ENCODE measurements at regions not wholly inside any gene's neighbourhood (a gene's known extent, or its start where the extent isn't known, plus 50 kb on each side); places are given as distances from the start of the nearest gene placed in this dataset.
"Not testable (repeated sequence)": the region's sequence is repeated elsewhere in the genome, so short reads cannot be mapped to it uniquely, and the experiment has no call there.

DNA sequence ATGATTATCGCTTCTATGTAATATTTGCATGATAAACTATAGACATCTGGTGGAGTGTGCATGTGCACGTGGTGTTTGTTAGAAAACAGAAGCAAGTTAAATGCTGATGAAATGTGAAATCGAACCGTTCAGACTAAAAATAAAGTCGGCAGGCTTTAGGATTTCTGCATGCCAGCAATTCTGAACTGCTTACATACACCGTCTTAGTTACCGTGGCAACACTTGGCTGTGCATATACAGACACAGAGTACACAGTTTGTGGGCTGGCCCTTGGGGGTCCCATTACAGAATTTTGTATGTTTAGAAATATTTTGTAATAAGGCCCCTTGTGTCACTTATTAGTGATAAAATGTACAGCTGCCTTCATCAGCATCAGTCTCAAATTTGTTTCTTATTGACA is 605.5 kb downstream of the RBFOX1 start:
- no peak for DNase-seq

DNA sequence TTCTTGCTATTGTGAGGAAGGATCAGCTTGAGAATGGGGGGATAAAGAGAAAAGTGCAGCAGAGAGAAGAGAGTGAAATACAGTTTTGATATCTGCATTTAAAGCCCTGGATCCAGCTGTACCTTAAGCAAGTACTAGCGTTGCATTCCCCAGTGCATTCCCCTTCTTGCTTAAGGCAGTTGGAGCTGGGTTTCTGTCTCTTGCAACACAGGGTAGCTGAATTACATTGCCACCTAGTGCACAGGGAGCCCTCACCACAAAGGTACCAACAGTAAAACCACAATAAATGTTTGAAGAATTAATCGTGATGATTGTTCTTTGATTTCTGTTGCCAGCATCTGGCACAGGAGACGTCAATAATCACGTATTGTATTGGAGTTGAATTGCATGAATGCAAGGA is 588.7 kb downstream of the RBFOX1 start:
- no peak for DNase-seq

DNA sequence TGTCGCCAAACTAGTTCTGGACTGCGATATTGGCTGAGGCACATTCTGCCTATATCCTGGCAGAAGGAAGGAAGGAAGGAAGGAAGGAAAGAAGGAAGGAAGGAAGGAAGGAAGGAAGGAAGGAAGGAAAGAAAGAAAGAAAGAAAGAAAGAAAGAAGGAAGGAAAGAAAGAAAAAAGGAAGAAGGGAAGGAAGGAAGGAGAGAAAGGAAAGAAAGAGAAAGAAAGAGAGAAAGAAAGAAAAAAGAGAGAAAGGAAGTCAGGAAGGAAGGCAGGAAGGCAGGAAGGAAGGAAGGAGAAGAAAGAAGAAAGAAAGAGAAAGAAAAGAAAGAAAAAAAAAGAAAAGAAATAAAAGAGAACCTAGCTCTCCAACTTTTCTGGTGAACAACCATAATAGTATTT is 587.1 kb downstream of the RBFOX1 start:
- DNase-seq: no peak

DNA sequence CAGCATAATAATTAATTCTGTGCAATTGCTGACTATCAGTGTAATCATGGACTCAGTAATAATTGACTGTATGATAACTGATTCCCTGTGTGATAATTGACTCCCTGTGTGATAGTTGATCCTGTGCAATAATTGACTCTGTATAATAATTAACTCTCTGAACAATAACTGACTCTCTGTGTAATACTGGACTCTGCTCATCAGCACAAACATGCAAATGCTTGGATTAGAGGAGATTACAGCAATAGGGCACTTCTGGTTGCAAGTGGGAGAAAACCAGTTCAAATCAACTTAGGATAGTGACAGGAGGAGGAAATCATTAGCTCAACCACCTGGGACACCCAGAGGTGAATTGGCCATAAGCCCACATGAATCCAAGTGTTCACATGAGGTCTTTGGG is 582.1 kb downstream of the RBFOX1 start:
- no peak for DNase-seq

DNA sequence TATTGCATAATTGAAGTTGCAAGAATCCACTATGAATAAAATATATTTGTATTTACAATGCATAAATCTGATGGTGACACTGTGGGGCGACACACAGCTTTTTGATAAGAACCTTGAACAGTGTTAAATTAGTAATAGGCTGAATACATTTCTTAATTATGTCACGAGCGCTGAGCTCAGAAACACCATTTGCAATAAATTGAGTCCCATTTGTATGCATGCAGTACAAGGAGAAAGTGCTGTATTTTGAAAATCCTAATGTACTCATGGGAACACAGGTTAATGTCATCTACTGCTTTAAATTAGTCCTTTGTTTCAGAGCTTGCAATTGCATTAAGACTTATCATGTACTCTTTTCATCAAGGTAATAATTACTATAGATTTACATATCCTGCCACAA is 579.5 kb downstream of the RBFOX1 start:
- DNase-seq: no peak

DNA sequence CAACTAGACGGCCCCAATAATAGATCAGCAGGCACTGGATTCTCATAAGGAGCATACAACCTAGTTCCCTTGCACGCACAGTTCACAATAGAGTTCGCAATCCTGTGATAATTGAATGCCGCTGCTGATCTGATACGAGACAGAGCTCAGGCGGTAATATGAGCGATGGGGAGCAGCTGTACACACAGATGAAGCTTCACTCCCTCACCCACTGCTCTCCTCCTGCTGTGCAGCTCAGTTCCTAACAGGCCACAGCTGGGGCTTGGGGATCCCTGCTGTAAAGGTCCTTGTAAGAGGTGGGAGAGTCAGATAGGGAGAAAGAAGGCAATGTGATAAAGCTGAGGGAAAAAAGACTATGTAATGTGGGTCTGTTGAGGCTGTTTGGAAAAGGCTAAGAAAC is 577.5 kb downstream of the RBFOX1 start:
- no peak for DNase-seq

DNA sequence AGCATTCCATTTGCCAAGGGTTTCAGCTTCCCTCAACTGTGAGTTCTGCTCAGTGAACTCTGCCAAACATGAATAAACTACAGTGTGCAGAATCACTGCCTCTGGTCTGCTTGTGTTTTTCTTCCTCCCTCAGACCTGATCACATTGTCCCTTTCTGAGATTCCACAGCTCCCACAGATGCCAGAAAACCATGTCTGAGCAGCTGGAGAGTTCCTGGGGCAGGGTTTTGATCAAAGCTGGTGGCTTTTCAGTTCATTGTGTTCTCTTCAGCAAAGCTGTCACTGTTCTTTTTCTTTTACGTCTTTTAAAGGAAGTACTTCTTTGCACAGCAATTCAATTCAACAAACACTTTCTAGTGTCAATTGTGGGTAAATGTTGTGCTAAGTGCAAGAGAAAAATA is 555.8 kb downstream of the RBFOX1 start:
- DNase-seq: no peak

DNA sequence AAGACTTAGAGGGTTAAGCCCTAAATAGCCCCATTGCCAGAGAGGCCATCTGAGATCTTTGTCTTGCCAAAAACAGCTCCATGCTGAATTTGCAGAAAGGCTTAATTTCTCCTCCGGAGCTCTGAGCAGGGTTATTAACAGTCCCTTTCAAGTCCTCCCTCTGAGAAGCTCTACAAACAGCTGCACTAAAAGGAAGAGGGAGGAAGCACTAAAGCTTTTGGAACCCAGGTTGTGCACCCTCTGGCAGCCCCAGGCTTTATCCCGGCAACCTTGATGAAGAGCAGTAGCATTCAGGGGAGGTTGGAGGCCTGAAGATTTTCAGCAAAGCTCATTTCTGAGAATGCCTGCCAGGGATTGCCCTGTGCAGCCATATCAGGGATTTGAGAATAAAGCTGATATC is 554.7 kb downstream of the RBFOX1 start:
- DNase-seq: no peak

DNA sequence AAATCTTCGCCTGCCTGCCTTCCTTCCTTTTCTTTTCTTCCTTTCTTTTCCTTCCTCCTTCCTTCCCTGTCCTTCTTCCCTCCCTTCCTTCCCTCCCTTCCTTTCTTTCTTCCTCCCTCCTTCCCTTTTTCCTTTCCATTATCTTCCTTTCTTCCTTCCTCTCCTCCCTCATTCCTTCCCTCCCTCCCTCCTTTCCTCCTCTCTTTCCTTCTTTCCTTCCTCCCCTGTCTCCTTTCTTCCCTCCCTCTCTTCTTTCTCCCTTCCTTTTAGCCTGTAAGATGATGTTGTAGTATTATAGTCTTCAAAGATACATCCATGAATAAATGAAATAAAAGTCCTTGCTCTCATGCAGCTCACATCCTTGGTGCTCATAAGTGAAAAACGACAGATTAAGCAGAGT is 539.3 kb downstream of the RBFOX1 start:
- DNase-seq: no peak

DNA sequence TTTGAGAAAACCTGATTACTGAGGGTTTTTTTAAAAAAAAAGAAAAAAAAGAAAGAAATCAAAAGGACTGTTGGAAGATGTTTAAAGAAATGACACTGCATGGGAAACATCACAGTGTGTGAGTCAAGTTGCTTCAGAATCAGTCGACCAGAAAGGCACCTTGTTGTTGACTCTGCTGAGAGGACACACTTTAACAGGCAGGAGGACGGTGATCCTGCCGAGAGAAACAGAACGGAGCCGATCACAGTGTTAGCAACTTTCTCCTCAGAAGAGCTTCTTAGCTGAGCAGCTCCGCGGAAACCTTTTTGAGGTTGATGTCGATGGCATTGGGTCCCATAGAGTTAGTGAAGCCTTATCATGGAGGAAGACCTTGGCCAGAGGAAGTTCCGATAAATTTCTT is 538.7 kb downstream of the RBFOX1 start:
- DNase-seq: no peak

DNA sequence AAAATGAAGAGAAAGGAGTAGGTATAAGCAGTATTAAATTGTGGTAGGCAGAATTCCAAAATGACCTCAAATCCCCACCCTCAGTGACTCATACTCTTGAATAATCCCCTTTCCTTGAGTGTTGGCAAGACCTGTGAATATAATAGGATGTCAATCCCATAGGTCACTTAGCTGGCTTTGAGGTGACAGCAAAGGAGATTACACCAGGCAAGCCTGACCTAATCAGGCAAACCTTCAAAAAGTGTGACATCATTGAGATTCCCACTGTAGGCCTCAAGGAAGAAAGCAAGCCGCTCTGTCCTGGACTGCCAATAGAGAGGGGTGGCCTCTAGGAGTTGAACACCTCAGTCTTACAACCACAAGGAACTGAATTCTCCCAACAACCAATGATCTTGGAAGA is 535.2 kb downstream of the RBFOX1 start:
- no peak for DNase-seq

DNA sequence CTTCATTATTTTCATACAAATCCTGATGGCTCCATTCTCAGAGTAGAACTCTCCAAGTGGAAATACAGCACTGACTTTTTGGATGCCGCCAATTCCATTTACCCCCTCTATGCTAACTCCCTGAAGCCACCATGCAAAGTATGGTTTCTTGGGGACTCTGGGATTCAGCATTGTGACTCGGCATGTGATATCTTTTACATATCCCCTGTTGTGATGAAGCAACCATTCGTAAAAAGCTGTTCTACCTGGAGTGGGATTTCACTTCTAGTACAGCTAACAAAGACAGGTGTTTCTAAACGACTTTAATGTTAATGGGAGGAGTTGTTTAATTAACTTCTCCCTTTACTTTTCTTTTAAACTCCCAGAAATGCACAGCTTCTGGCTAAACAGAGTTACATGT is 533.5 kb downstream of the RBFOX1 start:
- DNase-seq: no peak

DNA sequence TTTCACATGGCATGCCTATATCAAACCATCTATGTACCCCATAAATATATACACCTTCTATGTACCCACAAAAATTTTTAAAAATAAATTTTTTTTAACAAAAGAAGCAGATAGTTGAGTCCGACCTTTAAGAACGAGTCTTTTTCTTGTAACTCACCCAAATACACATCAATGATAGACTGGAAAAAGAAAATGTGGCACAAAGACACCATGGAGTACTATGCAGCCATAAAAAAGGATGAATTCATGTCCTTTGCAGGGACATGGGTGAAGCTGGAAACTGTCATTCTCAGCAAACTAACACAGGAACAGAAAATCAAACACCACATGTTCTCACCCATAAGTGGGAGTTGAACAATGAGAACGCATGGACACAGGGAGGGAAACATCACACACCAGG is 532.7 kb downstream of the RBFOX1 start:
- not testable (repeated sequence) for DNase-seq

DNA sequence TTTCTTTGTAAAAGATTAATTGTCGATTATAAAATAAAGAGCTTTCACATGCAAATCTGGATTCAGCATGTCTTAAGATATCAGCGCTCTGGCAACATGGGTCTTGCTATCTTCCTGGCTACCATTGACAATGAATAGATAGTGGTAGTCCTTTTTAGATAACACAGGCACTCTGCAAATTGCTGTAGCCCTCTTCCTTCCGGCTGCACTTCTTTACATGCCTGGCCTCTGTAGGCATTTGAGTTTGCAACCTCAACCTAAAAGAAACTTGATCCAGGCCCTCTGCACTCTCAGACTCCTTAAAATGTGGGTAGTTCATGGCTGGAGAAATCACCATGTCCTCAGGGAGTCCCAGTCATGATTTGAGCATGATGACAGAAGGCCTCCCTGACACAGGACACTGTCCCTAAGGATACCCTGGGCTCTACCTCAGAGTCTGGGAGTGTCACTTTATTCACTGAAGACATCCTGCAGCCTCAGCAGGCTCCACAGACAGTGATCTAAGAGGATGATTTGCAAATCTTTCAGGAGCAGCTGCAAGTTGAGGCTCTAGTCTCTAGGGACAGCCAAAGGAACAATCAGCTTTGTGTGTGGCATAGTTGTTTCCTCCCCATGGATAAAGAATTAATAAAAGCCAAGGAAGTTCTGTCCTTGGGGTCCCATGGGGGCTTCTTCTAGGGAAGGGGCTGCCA is 529.4 kb downstream of the RBFOX1 start:
- no peak for DNase-seq

DNA sequence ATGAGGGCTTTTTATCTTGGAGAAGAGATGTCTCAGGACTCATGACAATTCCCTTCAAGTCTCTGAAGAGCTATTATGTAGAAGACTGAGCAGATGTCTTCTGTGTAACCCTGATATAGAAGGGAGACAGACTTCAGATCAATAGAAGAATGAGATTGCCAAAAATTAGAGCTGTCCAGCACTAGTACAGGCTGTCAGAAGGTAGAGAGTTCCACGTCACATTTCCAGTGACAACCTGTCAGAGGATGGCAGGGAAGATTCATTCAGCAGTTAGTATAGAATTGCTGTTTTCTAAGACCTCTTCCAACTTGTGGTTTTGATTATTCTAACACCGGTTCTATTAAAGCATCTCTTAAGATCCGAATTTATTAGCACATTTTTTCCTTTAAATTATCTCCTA is 520.6 kb downstream of the RBFOX1 start:
- no peak for DNase-seq

DNA sequence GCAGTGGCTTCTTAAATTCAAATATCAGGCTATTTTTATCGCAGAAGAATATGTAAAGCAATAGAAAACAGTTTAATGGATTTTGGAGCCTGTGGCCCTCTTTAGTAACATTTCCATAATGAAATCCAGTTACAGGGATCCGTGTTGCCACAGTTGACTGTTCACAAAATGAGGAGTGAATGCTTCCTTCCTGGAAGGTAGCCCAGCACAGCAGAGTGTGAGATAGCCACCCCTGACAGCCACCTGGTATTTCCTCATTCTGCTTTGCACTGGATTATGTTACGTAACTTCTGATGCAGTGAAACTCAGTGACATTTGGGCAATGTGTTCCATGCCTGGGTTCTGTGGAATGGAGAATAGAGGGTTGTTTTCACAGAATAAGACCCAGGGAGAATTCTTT is 517.2 kb downstream of the RBFOX1 start:
- DNase-seq: no peak

DNA sequence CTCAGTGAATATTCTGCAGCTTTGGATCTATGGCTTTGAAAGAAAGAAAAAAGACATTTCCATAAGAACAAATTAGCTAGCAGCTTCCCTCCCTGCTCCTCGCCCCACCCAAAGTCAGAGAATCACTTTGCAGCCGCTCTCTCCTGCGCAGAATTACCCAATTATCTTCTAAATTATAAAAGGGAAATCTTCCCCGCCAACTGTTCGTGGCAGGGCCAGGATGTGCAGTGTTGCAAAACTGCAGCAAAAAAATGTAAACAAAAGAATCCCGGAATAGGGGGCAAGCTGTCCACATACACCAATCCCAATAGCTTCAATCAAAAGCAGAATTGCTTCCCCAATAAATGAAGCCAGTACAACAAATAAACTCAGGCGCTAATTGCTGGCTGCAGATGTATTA is 510.6 kb downstream of the RBFOX1 start:
- no peak for DNase-seq

DNA sequence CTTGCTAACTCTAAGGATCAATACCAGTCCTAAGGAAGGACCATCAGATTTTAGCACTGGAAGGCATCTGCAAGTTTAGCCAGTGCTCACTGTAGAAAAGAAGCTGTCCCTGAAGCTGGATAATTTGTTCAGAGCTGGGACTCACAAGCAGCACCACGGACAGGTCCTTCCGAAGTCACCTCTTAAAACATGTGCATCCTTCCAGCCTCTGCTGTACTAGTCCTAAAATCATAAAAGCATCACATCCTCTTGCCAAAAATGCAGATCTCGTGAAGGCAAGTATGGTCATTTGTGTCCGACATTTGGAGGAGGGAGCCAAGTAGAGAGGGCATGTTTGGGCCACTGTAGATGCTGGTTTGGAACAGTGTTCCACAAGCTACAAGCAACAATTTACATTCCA is 506.9 kb downstream of the RBFOX1 start:
- no peak for DNase-seq

DNA sequence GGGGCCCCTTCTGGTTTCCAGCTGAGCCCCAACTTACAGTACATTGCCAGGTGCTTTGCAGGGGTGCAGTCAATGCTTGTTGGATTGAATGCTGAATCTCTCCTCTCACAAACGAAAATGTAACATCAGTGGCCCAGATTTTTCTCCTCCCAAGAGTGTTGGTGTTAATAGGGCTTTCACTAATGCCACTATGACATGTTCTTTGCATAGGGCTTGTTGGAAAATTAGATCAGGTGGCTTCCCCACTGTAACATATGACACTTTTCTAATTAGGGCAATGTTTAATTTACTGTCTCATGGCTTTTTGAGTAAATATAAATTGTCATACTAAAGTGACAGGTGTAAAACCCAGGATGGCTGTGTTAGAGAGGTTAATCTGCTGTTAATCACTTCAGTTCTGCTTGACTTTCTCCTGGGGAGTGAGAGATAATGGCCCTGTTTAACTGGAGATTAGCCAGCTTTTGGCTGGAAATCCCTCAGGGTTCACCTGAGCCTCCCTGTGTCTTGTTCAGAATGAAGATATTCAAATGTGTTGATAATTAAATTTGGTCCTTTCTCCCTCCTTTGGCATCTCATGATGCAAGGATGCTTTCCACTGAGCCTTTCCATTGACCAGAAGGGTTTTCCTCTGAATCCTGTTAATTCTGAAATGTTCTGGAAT is 502.3 kb downstream of the RBFOX1 start:
- no peak for DNase-seq

DNA sequence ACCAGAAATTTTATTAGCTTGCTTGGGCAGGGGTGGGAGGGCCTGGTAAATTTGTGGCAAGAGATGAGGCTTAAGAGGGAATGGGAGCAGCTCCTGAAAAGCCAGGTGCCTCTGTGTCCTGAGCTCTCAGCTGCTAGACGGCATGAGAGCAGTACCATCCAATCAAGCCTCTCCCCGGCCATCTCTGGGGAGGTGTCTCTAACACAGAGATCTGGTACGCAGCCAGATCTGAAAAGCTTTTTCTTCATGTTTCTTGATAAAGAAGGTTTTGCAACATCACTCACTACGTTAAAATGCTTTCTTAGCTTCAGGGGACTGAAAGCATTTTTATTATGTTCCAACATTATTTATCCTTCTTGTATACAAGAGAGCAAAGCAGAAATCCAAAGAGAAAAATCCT is 488.2 kb downstream of the RBFOX1 start:
- no peak for DNase-seq

DNA sequence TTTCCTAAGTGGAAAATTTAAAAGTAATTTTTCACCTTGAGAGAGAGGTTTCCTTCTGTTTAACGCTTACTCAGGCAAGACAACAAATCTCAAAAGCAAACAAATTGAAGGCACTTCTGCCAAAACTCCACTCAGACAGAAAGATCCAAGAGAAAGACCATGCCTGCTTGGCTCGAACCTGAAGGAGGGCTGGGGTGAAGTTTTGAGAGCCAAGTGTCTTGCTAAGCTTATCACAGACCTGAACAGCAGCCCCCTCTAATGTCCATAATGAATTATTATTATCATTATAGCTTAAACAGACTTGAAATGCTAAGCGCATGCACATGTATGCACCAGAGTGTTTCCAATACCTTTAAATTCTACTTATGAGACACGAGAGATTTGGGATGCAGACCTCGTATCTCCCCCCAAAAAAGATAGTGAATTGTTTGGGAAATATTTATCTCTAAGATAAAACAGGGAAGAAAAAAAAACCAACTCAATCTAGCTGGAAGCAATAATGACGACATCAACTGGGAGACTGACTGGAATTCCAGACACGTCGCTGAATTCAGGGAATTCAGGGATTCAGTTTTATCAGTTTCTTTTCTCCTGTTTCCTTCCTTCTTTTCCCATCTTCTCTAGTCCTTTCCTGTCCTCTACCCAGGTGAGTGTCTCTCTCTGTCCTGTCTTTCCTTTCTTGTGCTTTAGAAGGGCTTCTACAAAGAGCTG is 473.2 kb downstream of the RBFOX1 start:
- DNase-seq: no peak

DNA sequence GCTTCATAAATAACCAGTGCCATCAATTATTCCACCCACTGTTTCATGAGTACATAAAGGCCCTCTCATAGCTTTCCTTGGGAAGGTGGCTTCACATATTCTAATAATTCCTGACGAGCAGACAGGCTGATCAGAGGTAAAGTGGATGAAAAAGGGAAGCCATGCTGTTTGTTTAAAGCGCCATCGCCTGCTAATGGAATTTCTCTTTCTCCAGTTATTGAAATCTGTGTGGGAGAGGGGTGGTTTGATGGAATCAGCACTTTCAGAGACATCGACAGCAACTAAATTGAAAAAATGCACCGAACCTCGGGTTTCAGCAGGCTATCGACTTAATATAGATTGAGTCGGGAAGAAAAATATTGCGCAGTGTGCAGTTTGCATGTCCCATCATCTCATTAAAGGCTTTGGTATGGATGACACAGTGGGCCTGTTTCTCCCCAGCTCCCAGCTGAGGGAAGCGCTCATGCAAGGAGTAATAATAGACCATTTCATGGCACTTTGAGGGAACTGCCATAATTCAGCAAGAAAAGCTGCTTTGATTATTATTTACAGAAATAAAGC is 472.1 kb downstream of the RBFOX1 start:
- no peak for DNase-seq

DNA sequence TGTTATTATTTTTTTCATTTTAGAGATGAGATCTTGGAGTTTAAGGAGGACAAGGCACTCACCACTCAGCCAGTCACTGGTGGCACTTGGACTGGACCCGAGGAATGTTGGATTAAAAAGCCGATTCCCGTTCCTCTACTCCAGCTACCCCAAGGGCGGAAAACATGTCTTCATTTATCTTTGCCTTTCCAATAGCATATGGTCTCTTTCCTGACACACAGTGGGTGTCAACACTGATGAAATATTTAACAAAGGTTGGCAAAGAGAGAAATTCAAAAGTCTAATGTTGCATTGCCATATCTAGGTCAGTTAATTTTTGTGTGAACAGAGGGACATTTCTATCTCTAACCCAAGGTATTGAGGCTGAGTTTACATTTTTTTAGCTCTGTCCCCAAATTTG is 459.7 kb downstream of the RBFOX1 start:
- DNase-seq: no peak

DNA sequence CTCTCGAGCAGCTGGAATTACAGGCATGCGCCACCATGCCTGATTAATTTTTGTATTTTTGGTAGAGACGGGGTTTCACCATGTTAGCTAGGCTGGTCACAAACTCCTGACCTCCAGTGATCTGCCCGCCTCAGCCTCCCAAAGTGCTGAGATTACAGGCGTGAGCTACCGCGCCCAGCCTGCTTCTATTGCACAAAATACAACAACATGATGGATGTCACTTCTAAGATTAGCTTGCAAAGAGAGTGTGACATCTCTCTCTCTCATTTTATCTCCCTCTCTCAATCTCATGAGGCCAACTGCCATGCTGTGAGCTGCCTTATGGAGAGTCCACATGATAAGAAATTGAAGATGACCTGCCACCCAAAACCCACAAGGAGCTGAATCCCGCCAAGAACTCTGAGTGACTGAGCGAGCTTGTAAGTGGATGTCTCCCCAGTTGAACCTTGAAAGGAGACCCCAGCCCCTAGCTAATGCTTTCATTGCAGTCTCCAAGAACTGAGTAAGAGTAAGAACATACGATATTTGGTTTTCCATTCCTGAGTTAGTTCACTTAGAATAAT is 458.5 kb downstream of the RBFOX1 start:
- DNase-seq: no peak

Measured in NCI-H345 (cell line).